HEK293T (cell line): ENCODE measurements at regions not wholly inside any gene's neighbourhood (a gene's known extent, or its start where the extent isn't known, plus 50 kb on each side); places are given as distances from the start of the nearest gene placed in this dataset.

ENCODE experiments used
- ARNT ChIP-seq: fragments of 450-650 bp; IDR thresholded peaks from 2 replicates; pipeline ENCODE4 v1.6.1; 2017; ENCODE audit warnings: mild to moderate bottlenecking
- BHLHE40 ChIP-seq: fragments of 450-650 bp; IDR thresholded peaks from 2 replicates; pipeline ENCODE4 v1.6.1; 2016; ENCODE audit warnings: mild to moderate bottlenecking, moderate library complexity, borderline replicate concordance
- CTBP1 ChIP-seq: fragments of 450-650 bp; IDR thresholded peaks from 2 replicates; pipeline ENCODE4 v1.6.1; 2016; ENCODE audit warnings: borderline replicate concordance
- ELF4 ChIP-seq: fragments of 450-650 bp; IDR thresholded peaks from 2 replicates; pipeline ENCODE4 v1.6.1; 2017; ENCODE audit warnings: antibody characterized with exemption
- FOXA1 ChIP-seq: fragments of 450-650 bp; IDR thresholded peaks from 2 replicates; pipeline ENCODE4 v1.6.1; 2016; ENCODE audit warnings: mild to moderate bottlenecking
- FOXK2 ChIP-seq: fragments of 450-650 bp; IDR thresholded peaks from 2 replicates; pipeline ENCODE4 v1.6.1; 2016; ENCODE audit warnings: mild to moderate bottlenecking
- FOXM1 ChIP-seq: fragments of 450-650 bp; IDR thresholded peaks from 2 replicates; pipeline ENCODE4 v1.6.1; 2017; ENCODE audit warnings: mild to moderate bottlenecking, borderline replicate concordance
- LEF1 ChIP-seq: fragments of 450-650 bp; IDR thresholded peaks from 2 replicates; pipeline ENCODE4 v1.6.1; 2017; ENCODE audit warnings: mild to moderate bottlenecking, borderline replicate concordance
- PKNOX1 ChIP-seq: fragments of 450-650 bp; IDR thresholded peaks from 2 replicates; pipeline ENCODE4 v1.6.1; 2016
- SP1 ChIP-seq: fragments of 450-650 bp; IDR thresholded peaks from 2 replicates; pipeline ENCODE4 v1.6.1; 2017
- SUZ12 ChIP-seq: fragments of 450-650 bp; IDR thresholded peaks from 2 replicates; pipeline ENCODE4 v1.6.1; 2016; ENCODE audit warnings: mild to moderate bottlenecking
- TARDBP ChIP-seq: fragments of 450-650 bp; IDR thresholded peaks from 2 replicates; pipeline ENCODE4 v1.6.1; 2016
- ZNF384 ChIP-seq: fragments of 450-650 bp; IDR thresholded peaks from 2 replicates; pipeline ENCODE4 v1.6.1; 2016

DNA sequence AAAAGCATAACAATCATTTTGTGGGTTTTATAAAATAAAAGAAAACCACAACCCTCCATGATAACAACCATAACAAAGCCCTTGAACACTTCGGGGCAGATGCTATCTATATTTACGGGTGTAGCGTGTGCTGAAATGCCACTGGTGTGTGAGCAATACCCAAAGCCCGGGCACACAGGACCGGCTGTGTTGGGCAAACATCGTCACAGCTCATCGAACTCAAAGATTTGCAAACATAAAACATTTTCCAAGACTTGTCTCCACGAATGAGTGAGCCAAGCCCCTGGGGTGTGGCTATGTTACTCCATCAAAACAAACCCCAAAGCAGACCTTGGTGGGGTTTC is 290.2 kb downstream of the LPIN1 start:
- no peak for TF ChIP-seq TARDBP
- no peak for TF ChIP-seq SUZ12
- TF ChIP-seq SP1, result no peak
- TF ChIP-seq FOXA1, result no peak
- TF ChIP-seq BHLHE40, result no peak
- no peak for TF ChIP-seq FOXM1
- no peak for TF ChIP-seq ARNT
- no peak for TF ChIP-seq FOXK2
- TF ChIP-seq ZNF384, result no peak
- no peak for TF ChIP-seq PKNOX1
- TF ChIP-seq ELF4, result no peak
- no peak for TF ChIP-seq LEF1
- no peak for TF ChIP-seq CTBP1
